GM21423 (cell line): ENCODE measurements at regions not wholly inside any gene's neighbourhood (a gene's known extent, or its start where the extent isn't known, plus 50 kb on each side); places are given as distances from the start of the nearest gene placed in this dataset.
"Not testable (repeated sequence)": the region's sequence is repeated elsewhere in the genome, so short reads cannot be mapped to it uniquely, and the experiment has no call there.

Experiments
- ATAC-seq: cut with Tn5 transposase; IDR thresholded peaks from one replicate; pipeline ENCODE4 v1.9.1; 2021; ENCODE audit warnings: mild to moderate bottlenecking, moderate library complexity; ENCODE audit not compliant: unreplicated experiment

- ATAC-seq: no peak
These were observed 282.1 kb downstream of the SHOX start for GRCh38 chrX:912677-913076.

DNA sequence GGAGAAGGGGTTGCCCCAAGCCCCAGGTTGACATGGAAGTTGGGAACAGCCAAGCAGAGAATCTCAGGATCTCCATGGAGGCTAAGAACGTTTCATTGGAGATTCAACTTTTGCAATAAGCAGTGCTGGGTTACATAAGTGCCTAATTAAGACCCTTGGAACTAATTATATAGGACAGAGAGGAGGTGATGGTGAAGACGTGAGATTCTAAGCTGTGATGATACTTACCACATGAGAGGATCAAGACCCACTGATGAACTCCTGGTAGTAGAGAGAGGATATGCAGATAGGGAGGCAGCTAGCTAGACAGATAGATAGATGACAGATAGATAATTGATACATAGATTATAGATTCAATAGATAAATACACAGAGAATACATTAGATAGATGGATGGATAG lies 278.5 kb downstream of the SHOX start:
- ATAC-seq: not testable (repeated sequence)

DNA sequence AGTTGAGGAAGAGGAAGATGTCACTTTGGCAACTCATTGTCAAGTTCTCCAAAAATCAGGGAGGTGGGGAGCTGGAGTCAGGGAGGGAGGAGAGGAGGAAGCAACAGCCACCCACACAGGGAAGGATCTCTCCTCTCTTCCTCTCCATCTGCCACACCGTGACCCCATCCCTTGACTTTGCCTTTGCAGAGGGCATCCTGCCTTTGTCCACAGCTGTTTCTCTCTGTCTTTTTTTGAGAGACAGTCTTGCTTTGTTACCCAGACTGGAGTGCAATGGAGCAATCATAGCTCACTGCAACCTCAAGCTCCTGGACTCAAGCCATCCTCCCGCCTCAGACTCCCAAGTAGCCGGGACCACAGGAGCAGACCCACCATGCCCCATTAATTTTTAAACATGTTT lies 276.0 kb downstream of the SHOX start:
- ATAC-seq: no peak

DNA sequence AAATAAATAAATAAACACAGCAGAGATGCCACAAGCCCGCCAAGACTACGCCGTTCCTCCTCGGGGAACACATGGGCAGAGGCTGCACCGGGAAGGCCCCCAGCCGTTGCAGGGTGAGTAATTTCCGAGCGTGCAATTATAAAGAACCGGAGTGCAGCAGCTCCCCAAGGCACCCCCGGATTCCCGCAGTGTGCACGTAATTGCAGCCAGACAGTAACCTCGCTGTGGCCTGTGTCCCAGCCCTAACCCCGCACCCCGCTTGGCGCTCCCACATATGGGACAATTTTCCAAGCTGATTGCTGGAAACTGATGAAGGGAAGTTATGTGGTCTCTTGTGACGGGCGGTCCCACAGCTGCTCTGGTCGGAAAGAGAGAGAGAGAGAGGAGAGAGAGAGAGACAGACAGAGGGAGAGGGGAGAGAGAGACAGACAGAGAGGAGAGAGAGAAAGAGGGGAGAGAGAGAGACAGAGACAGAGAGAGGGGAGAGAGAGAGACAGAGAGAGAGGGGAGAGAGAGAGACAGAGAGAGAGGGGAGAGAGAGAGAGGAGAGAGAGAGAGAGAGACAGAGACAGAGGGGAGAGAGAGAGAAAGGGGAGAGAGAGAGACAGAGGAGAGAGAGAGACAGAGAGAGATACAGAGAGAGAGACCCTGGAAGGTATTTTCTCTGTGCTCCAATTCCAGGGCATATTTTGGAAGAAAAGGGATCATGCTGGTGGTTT lies 275.4 kb downstream of the SHOX start:
- ATAC-seq: no peak

DNA sequence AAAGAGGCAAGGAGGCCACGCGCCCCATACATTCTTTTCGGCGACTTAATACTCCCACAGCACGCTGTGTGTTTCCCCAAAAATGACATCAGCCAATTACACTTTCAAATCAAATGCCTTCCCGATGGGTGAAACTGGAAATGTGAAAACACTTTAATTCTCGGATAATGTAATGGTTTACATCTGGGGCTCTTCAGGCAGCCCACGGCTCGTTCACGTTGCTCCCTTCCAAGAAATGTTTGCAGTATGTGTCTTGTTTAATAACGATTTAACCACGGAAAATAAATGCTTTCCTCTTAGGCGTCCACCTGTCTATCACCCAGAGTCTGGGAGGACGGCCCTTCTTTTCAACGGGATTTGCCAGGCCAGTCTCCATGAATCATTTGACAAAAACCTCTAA lies 272.5 kb downstream of the SHOX start:
- no peak for ATAC-seq

GRCh38 chrX:896256-896655 lies 265.7 kb downstream of the SHOX start:
- ATAC-seq: no peak

GRCh38 chrX:889966-890651 lies 259.5 kb downstream of the SHOX start:
- ATAC-seq: no peak

- not testable (repeated sequence) for ATAC-seq
These were observed 257.1 kb downstream of the SHOX start for GRCh38 chrX:887724-888123.

DNA sequence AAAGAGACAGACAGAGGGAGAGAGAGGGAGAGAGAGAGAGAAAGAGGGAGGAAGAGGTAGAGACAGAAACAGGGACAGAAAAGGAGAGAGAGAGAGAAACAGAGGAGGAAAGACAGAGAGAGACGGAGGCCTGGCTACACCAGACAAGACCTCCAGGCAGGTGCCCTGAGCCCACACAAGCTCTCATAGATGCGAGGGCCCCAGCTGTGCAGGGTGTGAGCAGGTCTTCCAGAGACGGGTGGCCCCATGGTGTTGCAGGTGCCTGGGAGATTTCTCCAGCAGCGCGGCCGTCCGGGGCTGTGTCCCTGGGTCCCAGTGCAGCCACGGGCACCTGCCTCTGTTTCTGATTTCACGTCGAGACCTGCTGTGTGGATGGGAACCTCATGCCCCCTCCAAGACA lies 253.0 kb downstream of the SHOX start:
- no peak for ATAC-seq

GRCh38 chrX:879756-880698 lies 249.4 kb downstream of the SHOX start:
- ATAC-seq: not testable (repeated sequence)

DNA sequence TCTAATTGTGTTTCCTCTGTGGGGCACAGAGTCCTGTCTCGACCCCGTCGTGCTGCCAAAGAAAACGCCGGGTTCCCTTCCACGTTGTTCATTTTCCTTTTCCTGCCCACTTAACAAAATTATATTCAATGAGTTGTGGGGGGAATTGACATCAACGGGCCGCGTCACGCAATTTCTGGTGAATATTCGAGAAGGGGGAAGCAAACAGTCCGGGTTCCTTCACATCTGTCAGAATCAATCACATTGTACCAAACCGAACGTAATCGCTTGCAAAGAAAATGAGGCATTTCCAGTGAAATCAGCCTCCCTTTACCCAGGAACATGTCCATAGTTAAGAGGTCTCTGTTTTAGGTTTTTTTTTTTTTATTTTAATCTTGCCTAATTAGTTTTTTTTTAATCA lies 243.5 kb downstream of the SHOX start:
- no peak for ATAC-seq

- no peak for ATAC-seq
These were observed 242.4 kb downstream of the SHOX start for GRCh38 chrX:873016-873415.

GRCh38 chrX:872090-872489 lies 241.5 kb downstream of the SHOX start:
- ATAC-seq: no peak

DNA sequence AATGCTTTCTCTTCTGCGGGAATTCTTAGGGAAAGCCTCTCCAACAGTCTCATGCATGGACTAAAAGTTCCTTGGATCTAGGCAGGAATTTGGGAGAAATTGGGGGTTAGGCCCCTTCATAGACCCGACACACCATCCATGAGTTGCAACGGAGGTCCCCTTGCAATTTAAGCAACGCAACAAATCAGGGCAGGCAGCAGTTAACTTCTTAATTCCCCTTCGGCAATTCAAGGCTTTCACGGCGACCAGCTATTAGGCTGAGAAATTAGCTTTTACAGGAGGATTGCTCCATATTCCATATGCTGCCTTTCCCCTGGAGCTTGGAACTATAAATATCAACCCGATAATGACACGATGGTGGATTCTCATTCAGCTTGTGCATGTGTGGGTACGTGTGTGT lies 241.0 kb downstream of the SHOX start:
- no peak for ATAC-seq

- ATAC-seq: no peak
These were observed 237.5 kb downstream of the SHOX start for GRCh38 chrX:867966-868647.

DNA sequence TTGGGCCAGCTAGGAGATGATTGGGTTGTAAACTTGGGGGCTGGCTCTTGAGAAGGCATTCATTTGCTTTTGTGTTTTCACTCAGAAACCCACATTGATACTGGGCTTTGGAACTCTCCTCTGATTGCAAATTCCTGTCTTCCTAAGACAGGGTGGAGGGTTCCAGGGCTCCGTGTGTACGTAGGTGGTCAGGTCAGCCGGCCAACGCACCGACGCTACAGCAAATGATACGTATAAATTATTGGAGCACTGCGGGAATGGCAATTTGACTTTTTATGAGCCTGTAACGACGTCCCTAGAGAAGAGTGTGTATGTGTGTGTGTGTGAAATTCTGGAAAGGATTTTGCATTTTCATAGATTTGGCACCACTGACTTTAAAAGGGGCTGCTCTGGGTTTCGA lies 236.9 kb downstream of the SHOX start:
- no peak for ATAC-seq

GRCh38 chrX:866441-866990 lies 235.9 kb downstream of the SHOX start:
- no peak for ATAC-seq

- ATAC-seq: no peak
These were observed 234.8 kb downstream of the SHOX start for GRCh38 chrX:865422-865821.

GRCh38 chrX:861921-862320 lies 231.3 kb downstream of the SHOX start:
- no peak for ATAC-seq

- ATAC-seq: no peak
These were observed 230.8 kb downstream of the SHOX start for GRCh38 chrX:861340-861890.
